Osteoblast (primary cell): ENCODE measurements at regions not wholly inside any gene's neighbourhood (a gene's known extent, or its start where the extent isn't known, plus 50 kb on each side); places are given as distances from the start of the nearest gene placed in this dataset.

ENCODE experiments used
- DNase-seq: peaks from one replicate; pipeline ENCODE4 v3.0.0; 2011; ENCODE audit warnings: low spot score, mixed read lengths; ENCODE audit not compliant: insufficient read length; ENCODE audit errors: missing footprints
- H2AFZ ChIP-seq: 2 replicates; pipeline ENCODE4 v1.6.0; 2011; ENCODE audit warnings: mild to moderate bottlenecking, low read length
- H3K27ac ChIP-seq: 2 replicates; pipeline ENCODE4 v1.5.1; 2011; ENCODE audit warnings: mild to moderate bottlenecking, low read depth, low read length, moderate library complexity
- H3K27me3 ChIP-seq: 2 replicates; pipeline ENCODE4 v1.6.0; 2012; ENCODE audit warnings: mild to moderate bottlenecking, control low read depth, inconsistent platforms, low read length, moderate library complexity; ENCODE audit not compliant: insufficient read depth
- H3K36me3 ChIP-seq: 2 replicates; pipeline ENCODE4 v1.5.1; 2011; ENCODE audit warnings: mild to moderate bottlenecking, low read length, control low read depth, moderate library complexity; ENCODE audit not compliant: insufficient read depth
- H3K4me1 ChIP-seq: 2 replicates; pipeline ENCODE4 v1.5.1; 2011; ENCODE audit warnings: mild to moderate bottlenecking, low read length, control low read depth, moderate library complexity; ENCODE audit not compliant: insufficient read depth
- H3K4me2 ChIP-seq: 2 replicates; pipeline ENCODE4 v1.6.0; 2011; ENCODE audit warnings: mild to moderate bottlenecking, low read length; ENCODE audit not compliant: insufficient read depth
- H3K4me3 ChIP-seq: fragments of 200-600 bp; sonication (generic); 3 replicates; pipeline ENCODE4 v1.5.1; 2012; ENCODE audit warnings: mild to moderate bottlenecking, low read length, inconsistent platforms; ENCODE audit not compliant: insufficient read depth
- H3K79me2 ChIP-seq: 2 replicates; pipeline ENCODE4 v1.6.0; 2012; ENCODE audit warnings: mild to moderate bottlenecking, low read length, control low read depth, inconsistent platforms; ENCODE audit not compliant: insufficient read depth
- H3K9me3 ChIP-seq: 2 replicates; pipeline ENCODE4 v1.5.1; 2011; ENCODE audit warnings: low read depth, low read length, control low read depth
- H4K20me1 ChIP-seq: 2 replicates; pipeline ENCODE4 v1.6.0; 2012; ENCODE audit warnings: mild to moderate bottlenecking, low read length, control low read depth; ENCODE audit not compliant: insufficient read depth
- CTCF ChIP-seq: IDR thresholded peaks from 2 replicates; pipeline ENCODE4 v1.5.1; 2011; ENCODE audit warnings: mild to moderate bottlenecking, low read depth, low read length, moderate library complexity; ENCODE audit errors: extremely low read depth

GRCh38 chr1:34403156-34403555, 226.4 kb downstream of the C1orf94 start:
- DNase-seq: no peak
- no peak overlapping the region for H2AFZ ChIP-seq
- no peak overlapping the region for H3K4me3 ChIP-seq
- no peaks in the 10 kb centered on the region for H3K36me3 ChIP-seq
- no peak for TF ChIP-seq CTCF
- H3K4me2 ChIP-seq: no peak overlapping the region
- no peak overlapping the region for H3K27ac ChIP-seq
- H3K9me3 ChIP-seq: peaks cover 4% of the 10 kb centered on the region
- H3K27me3 ChIP-seq: no peaks in the 10 kb centered on the region
- no peaks in the 10 kb centered on the region for H3K4me1 ChIP-seq
- H4K20me1 ChIP-seq: no peaks in the 10 kb centered on the region
- no peaks in the 10 kb centered on the region for H3K79me2 ChIP-seq

- no peaks in the 10 kb centered on the region for H3K79me2 ChIP-seq
These were observed 228.1 kb downstream of the C1orf94 start for GRCh38 chr1:34404804-34405203.

GRCh38 chr1:34405266-34405959, 228.7 kb downstream of the C1orf94 start:
- Histone ChIP-seq H3K27me3 (no peaks in the 10 kb centered on the region), H3K4me3 (no peak overlapping the region), H3K4me1 (no peaks in the 10 kb centered on the region), H3K27ac (no peak overlapping the region), H4K20me1 (no peaks in the 10 kb centered on the region), H3K79me2 (no peaks in the 10 kb centered on the region), H3K4me2 (no peak overlapping the region), H3K36me3 (no peaks in the 10 kb centered on the region), H2AFZ (no peak overlapping the region), H3K9me3 (peaks cover 4% of the 10 kb centered on the region)
- DNase-seq: no peak
- TF ChIP-seq CTCF: no peak

More at GRCh38 chr1:34404804-34405203, 228.1 kb downstream of the C1orf94 start:
- peaks cover 4% of the 10 kb centered on the region for H3K9me3 ChIP-seq
- no peak overlapping the region for H3K4me3 ChIP-seq
- H3K27me3 ChIP-seq: no peaks in the 10 kb centered on the region
- H3K4me2 ChIP-seq: no peak overlapping the region
- no peaks in the 10 kb centered on the region for H4K20me1 ChIP-seq
- no peak for TF ChIP-seq CTCF
- no peak for DNase-seq
- no peak overlapping the region for H3K27ac ChIP-seq
- no peaks in the 10 kb centered on the region for H3K4me1 ChIP-seq
- no peaks in the 10 kb centered on the region for H3K36me3 ChIP-seq
- no peak overlapping the region for H2AFZ ChIP-seq

- H3K9me3 ChIP-seq: no peaks in the 10 kb centered on the region
- no peak overlapping the region for H3K27ac ChIP-seq
- no peaks in the 10 kb centered on the region for H3K27me3 ChIP-seq
- no peaks in the 10 kb centered on the region for H3K36me3 ChIP-seq
- H3K79me2 ChIP-seq: no peaks in the 10 kb centered on the region
- no peaks in the 10 kb centered on the region for H3K4me1 ChIP-seq
- no peak for TF ChIP-seq CTCF
- no peaks in the 10 kb centered on the region for H4K20me1 ChIP-seq
- no peak for DNase-seq
- H2AFZ ChIP-seq: no peak overlapping the region
- no peak overlapping the region for H3K4me2 ChIP-seq
- no peak overlapping the region for H3K4me3 ChIP-seq
These were observed 229.7 kb downstream of the C1orf94 start for GRCh38 chr1:34406377-34406776.
